ENCODE measurements at regions not wholly inside any gene's neighbourhood (a gene's known extent, or its start where the extent isn't known, plus 50 kb on each side); places are given as distances from the start of the nearest gene placed in this dataset.

GRCh38 chr12:13735734-13736133 is 245.7 kb downstream of the GRIN2B start:
- 93 to 97% methylated on average over 5 of the region's 5 CpGs for WGBS, 2 experiments

GRCh38 chr12:13734584-13735152 is 246.7 kb downstream of the GRIN2B start:
- Histone ChIP-seq H3K9me3 (ENCODE audit: control insufficient read depth, low read length) (no peaks in the 10 kb centered on the region), H3K27ac (ENCODE audit: insufficient read depth, low read depth, low read length, poor library complexity, severe bottlenecking) (no peak overlapping the region), H3K27me3 (ENCODE audit: control insufficient read depth, insufficient read depth, low read length, poor library complexity, severe bottlenecking) (no peaks in the 10 kb centered on the region), H3K4me1 (ENCODE audit: control insufficient read depth, insufficient read depth, low read length) (no peaks in the 10 kb centered on the region), H3K36me3 (ENCODE audit: control insufficient read depth, insufficient read depth, low read length) (no peaks in the 10 kb centered on the region), H3K4me3 (ENCODE audit: insufficient read depth, low read depth, low read length) (no peak overlapping the region)
- WGBS, 2 experiments, result 85 to 87% methylated on average over 2 of the region's 2 CpGs

More at GRCh38 chr12:13735734-13736133, 245.7 kb downstream of the GRIN2B start:
- Histone ChIP-seq H3K9me3 (ENCODE audit: control insufficient read depth, low read length) (no peaks in the 10 kb centered on the region), H3K36me3 (ENCODE audit: control insufficient read depth, insufficient read depth, low read length) (no peaks in the 10 kb centered on the region), H3K4me3 (ENCODE audit: insufficient read depth, low read depth, low read length) (no peak overlapping the region), H3K27ac (ENCODE audit: insufficient read depth, low read depth, low read length, poor library complexity, severe bottlenecking) (no peak overlapping the region), H3K27me3 (ENCODE audit: control insufficient read depth, insufficient read depth, low read length, poor library complexity, severe bottlenecking) (no peaks in the 10 kb centered on the region), H3K4me1 (ENCODE audit: control insufficient read depth, insufficient read depth, low read length) (no peaks in the 10 kb centered on the region)

GRCh38 chr12:13727707-13728195 is 253.7 kb downstream of the GRIN2B start:
- no peaks in the 10 kb centered on the region for H3K36me3 ChIP-seq (ENCODE audit: control insufficient read depth, insufficient read depth, low read length)
- no peak overlapping the region for H3K27ac ChIP-seq (ENCODE audit: insufficient read depth, low read depth, low read length, poor library complexity, severe bottlenecking)
- H3K27me3 ChIP-seq (ENCODE audit: control insufficient read depth, insufficient read depth, low read length, poor library complexity, severe bottlenecking), result no peaks in the 10 kb centered on the region
- H3K4me3 ChIP-seq (ENCODE audit: insufficient read depth, low read depth, low read length), result no peak overlapping the region
- 20 to 42% methylated on average over 1 of the region's 1 CpG for WGBS, 2 experiments
- H3K4me1 ChIP-seq (ENCODE audit: control insufficient read depth, insufficient read depth, low read length), result no peaks in the 10 kb centered on the region
- no peaks in the 10 kb centered on the region for H3K9me3 ChIP-seq (ENCODE audit: control insufficient read depth, low read length)

GRCh38 chr12:13725049-13725448 is 256.4 kb downstream of the GRIN2B start:
- Histone ChIP-seq H3K27ac (ENCODE audit: insufficient read depth, low read depth, low read length, poor library complexity, severe bottlenecking) (no peak overlapping the region), H3K9me3 (ENCODE audit: control insufficient read depth, low read length) (no peaks in the 10 kb centered on the region), H3K27me3 (ENCODE audit: control insufficient read depth, insufficient read depth, low read length, poor library complexity, severe bottlenecking) (no peaks in the 10 kb centered on the region), H3K4me1 (ENCODE audit: control insufficient read depth, insufficient read depth, low read length) (no peaks in the 10 kb centered on the region), H3K36me3 (ENCODE audit: control insufficient read depth, insufficient read depth, low read length) (no peaks in the 10 kb centered on the region), H3K4me3 (ENCODE audit: insufficient read depth, low read depth, low read length) (no peak overlapping the region)
- WGBS, 2 experiments, result 38 to 65% methylated on average over 1 of the region's 1 CpG

GRCh38 chr12:13724136-13724535 is 257.3 kb downstream of the GRIN2B start:
- Histone ChIP-seq H3K4me1 (ENCODE audit: control insufficient read depth, insufficient read depth, low read length) (no peaks in the 10 kb centered on the region), H3K27ac (ENCODE audit: insufficient read depth, low read depth, low read length, poor library complexity, severe bottlenecking) (no peak overlapping the region), H3K27me3 (ENCODE audit: control insufficient read depth, insufficient read depth, low read length, poor library complexity, severe bottlenecking) (no peaks in the 10 kb centered on the region), H3K9me3 (ENCODE audit: control insufficient read depth, low read length) (no peaks in the 10 kb centered on the region), H3K4me3 (ENCODE audit: insufficient read depth, low read depth, low read length) (no peak overlapping the region), H3K36me3 (ENCODE audit: control insufficient read depth, insufficient read depth, low read length) (no peaks in the 10 kb centered on the region)
- whole genome bisulfite sequencing, 2 experiments, result 94 to 97% methylated on average over 1 of the region's 1 CpG

- H3K4me1 ChIP-seq (ENCODE audit: control insufficient read depth, insufficient read depth, low read length), result no peaks in the 10 kb centered on the region
- no peaks in the 10 kb centered on the region for H3K36me3 ChIP-seq (ENCODE audit: control insufficient read depth, insufficient read depth, low read length)
- H3K4me3 ChIP-seq (ENCODE audit: insufficient read depth, low read depth, low read length), result no peak overlapping the region
- H3K9me3 ChIP-seq (ENCODE audit: control insufficient read depth, low read length), result no peaks in the 10 kb centered on the region
- WGBS, 2 experiments, result 88 to 92% methylated on average over 2 of the region's 2 CpGs
- no peak overlapping the region for H3K27ac ChIP-seq (ENCODE audit: insufficient read depth, low read depth, low read length, poor library complexity, severe bottlenecking)
- no peaks in the 10 kb centered on the region for H3K27me3 ChIP-seq (ENCODE audit: control insufficient read depth, insufficient read depth, low read length, poor library complexity, severe bottlenecking)
Observed at GRCh38 chr12:13719986-13720385, 261.4 kb downstream of the GRIN2B start.

- Histone ChIP-seq H3K27me3 (ENCODE audit: control insufficient read depth, insufficient read depth, low read length, poor library complexity, severe bottlenecking) (no peaks in the 10 kb centered on the region), H3K4me3 (ENCODE audit: insufficient read depth, low read depth, low read length) (no peak overlapping the region), H3K27ac (ENCODE audit: insufficient read depth, low read depth, low read length, poor library complexity, severe bottlenecking) (no peak overlapping the region), H3K4me1 (ENCODE audit: control insufficient read depth, insufficient read depth, low read length) (no peaks in the 10 kb centered on the region), H3K36me3 (ENCODE audit: control insufficient read depth, insufficient read depth, low read length) (no peaks in the 10 kb centered on the region), H3K9me3 (ENCODE audit: control insufficient read depth, low read length) (no peaks in the 10 kb centered on the region)
- 96 to 97% methylated on average over 5 of the region's 5 CpGs for WGBS, 2 experiments
Observed at GRCh38 chr12:13718271-13718670, 263.1 kb downstream of the GRIN2B start.

- no peaks in the 10 kb centered on the region for H3K27me3 ChIP-seq (ENCODE audit: control insufficient read depth, insufficient read depth, low read length, poor library complexity, severe bottlenecking)
- H3K36me3 ChIP-seq (ENCODE audit: control insufficient read depth, insufficient read depth, low read length), result no peaks in the 10 kb centered on the region
- H3K4me1 ChIP-seq (ENCODE audit: control insufficient read depth, insufficient read depth, low read length), result no peaks in the 10 kb centered on the region
- no peak overlapping the region for H3K4me3 ChIP-seq (ENCODE audit: insufficient read depth, low read depth, low read length)
- no peak overlapping the region for H3K27ac ChIP-seq (ENCODE audit: insufficient read depth, low read depth, low read length, poor library complexity, severe bottlenecking)
- 95 to 97% methylated on average over 2 of the region's 2 CpGs for WGBS, 2 experiments
- H3K9me3 ChIP-seq (ENCODE audit: control insufficient read depth, low read length), result no peaks in the 10 kb centered on the region
Observed at GRCh38 chr12:13716119-13716518, 265.3 kb downstream of the GRIN2B start.

- H3K27me3 ChIP-seq (ENCODE audit: control insufficient read depth, insufficient read depth, low read length, poor library complexity, severe bottlenecking), result no peaks in the 10 kb centered on the region
- H3K4me3 ChIP-seq (ENCODE audit: insufficient read depth, low read depth, low read length), result no peak overlapping the region
- no peaks in the 10 kb centered on the region for H3K4me1 ChIP-seq (ENCODE audit: control insufficient read depth, insufficient read depth, low read length)
- no peaks in the 10 kb centered on the region for H3K36me3 ChIP-seq (ENCODE audit: control insufficient read depth, insufficient read depth, low read length)
- no peaks in the 10 kb centered on the region for H3K9me3 ChIP-seq (ENCODE audit: control insufficient read depth, low read length)
- H3K27ac ChIP-seq (ENCODE audit: insufficient read depth, low read depth, low read length, poor library complexity, severe bottlenecking), result no peak overlapping the region
- 93 to 95% methylated on average over 3 to 4 of the region's 4 CpGs for WGBS, 2 experiments
Observed at GRCh38 chr12:13713556-13714410, 267.6 kb downstream of the GRIN2B start.

GRCh38 chr12:13707829-13708228 is 273.6 kb downstream of the GRIN2B start:
- no peaks in the 10 kb centered on the region for H3K9me3 ChIP-seq (ENCODE audit: control insufficient read depth, low read length)
- no peak overlapping the region for H3K4me3 ChIP-seq (ENCODE audit: insufficient read depth, low read depth, low read length)
- H3K36me3 ChIP-seq (ENCODE audit: control insufficient read depth, insufficient read depth, low read length), result no peaks in the 10 kb centered on the region
- H3K27me3 ChIP-seq (ENCODE audit: control insufficient read depth, insufficient read depth, low read length, poor library complexity, severe bottlenecking), result no peaks in the 10 kb centered on the region
- H3K4me1 ChIP-seq (ENCODE audit: control insufficient read depth, insufficient read depth, low read length), result peaks cover 3% of the 10 kb centered on the region
- 98 to 100% methylated on average over 1 of the region's 1 CpG for WGBS, 2 experiments
- H3K27ac ChIP-seq (ENCODE audit: insufficient read depth, low read depth, low read length, poor library complexity, severe bottlenecking), result no peak overlapping the region
